Activated CD4-positive, alpha-beta T cell treated with anti-CD3 and anti-CD28 coated beads, Interleukin-10, Interleukin-2, amounts not matched to agents 100 ng/mL and 50 ng/mL, durations not matched to agents 16 hours and 8 hours (primary cell): ENCODE measurements at regions not wholly inside any gene's neighbourhood (a gene's known extent, or its start where the extent isn't known, plus 50 kb on each side); places are given as distances from the start of the nearest gene placed in this dataset.

Experiments used
- DNase-seq: peaks from one replicate; pipeline ENCODE4 v3.0.0-alpha.2; 2020

GRCh38 chr1:87226341-87226760 lies 102.3 kb upstream of the LMO4 start:
- no peak for DNase-seq

DNA sequence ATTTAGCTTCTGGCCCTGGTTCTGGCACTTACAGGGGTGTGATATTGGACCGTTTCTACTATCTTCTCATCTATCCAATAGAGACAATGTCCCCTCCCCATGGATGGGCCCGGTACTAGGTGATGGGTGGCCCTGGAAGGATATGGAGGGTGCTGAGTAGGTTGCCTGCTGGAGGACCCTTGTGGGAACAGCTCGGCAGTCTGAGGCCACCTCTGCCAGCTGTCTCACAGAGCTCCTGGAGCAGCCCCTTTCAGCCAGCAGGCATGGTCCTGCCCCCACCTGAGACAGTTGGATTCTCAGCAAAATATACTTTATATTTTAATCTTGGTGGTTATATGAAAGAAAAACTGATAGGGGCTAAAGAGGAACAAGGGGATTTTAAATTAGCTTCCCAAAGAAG lies 101.0 kb upstream of the LMO4 start:
- DNase-seq, result no peak

DNA sequence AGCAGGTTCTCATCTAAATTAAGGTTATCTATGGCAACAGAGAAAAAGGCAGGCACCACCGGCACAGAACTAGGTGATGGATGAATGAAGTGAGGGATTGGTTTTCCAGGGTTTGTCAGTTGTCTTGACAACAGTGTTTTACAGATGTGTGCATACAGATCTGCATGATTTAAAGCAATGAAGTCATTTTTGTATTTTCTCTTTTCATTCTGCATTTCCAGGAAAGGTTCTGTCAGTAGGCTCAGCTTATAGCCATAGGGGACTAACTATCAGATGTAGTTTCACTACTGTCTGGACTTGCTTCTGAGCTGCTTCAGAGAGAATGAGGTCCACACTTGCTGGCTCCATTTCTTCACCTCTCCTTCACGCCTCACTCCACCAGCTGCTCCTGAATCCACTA lies 98.2 kb upstream of the LMO4 start:
- no peak for DNase-seq

DNA sequence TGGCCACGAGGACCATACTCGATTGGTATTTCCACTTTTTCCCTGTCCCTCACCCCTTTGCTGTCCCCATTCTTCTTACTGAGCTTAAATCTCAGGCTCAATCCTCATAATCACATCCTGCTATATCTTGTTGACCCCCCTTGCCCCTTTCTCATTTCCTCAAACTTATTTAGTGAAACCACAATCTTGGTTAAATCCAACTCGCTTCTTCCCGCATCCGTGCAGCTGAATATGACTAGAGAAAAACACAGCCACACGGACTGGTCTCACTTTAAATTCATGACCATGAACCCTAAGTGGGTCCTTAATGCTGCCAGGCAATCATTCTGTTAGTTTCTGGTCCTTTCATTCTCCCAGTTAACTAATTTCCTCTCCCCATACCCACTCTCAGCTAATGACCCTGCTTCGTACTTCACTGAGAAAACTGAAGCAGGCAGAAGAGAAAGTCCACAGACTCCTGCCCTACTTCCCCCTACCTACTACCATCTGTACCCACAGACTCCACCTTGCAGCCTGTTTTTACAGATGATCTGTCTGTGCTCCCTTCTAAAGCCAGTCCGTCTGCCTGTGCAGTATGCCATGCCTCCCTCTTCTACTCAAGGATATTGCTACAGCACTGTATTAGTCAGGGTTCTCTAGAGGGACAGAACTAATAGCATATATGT lies 96.8 kb upstream of the LMO4 start:
- DNase-seq, result no peak

- DNase-seq, result peak; percentile 13
These were observed 92.1 kb upstream of the LMO4 start for GRCh38 chr1:87236585-87236984.

DNA sequence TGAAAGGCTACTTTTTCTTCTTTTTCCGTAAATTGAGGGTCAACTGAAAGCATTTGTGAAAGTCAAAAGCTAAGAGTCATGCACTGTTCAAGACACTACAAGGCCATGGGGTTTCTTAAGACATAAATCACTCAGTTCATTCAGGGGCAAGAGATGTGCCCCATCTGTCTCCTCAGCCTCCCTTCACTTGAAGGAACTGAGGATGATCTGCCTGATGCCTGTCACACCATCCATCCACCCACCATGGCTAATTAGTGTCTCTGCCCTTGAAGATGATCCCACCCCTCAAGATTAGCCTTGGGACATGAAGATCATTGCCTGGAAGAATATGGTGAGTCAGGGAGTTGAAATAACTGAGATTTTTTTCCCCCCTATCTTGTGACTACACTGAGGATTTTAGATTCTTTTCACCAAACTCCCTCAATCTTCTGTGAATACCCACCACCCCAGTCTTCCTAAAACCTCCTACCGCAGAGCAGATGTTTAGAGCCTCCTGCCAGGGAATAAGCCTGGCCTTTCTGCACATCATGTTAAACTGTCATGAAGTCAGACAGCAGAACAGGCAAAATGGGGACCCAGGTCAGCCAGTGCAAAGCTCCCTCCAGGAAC lies 88.6 kb upstream of the LMO4 start:
- no peak for DNase-seq

DNA sequence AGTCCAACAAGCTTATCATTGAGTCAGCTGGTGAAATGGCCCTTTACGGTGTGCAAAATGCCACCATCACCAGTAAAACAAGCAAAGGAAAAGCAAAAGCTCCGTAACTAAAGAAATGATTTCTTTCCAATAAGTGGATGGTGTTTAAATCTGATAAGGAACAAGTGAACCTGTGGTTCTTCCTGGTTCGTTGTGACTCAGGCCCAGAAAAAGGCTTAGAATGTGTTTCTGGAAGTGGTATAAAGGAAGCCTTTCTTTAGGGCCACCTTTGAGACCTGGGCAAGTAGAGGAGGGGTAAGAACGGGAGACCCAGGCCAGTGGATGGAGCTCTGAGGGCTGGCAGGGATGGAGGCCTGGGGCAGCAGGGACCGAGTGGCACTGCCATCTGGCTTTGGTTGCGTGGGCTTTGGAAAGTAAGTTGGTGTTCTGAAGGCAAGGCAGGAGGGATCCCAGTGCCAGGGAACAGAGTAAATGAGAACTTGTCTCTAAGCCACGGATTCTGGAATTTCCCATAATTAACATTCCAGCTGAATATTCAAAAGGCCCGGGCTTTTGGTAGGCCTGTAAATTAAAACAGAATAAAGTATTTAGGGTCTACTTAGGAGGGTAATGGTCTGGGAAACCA lies 87.9 kb upstream of the LMO4 start:
- no peak for DNase-seq

DNA sequence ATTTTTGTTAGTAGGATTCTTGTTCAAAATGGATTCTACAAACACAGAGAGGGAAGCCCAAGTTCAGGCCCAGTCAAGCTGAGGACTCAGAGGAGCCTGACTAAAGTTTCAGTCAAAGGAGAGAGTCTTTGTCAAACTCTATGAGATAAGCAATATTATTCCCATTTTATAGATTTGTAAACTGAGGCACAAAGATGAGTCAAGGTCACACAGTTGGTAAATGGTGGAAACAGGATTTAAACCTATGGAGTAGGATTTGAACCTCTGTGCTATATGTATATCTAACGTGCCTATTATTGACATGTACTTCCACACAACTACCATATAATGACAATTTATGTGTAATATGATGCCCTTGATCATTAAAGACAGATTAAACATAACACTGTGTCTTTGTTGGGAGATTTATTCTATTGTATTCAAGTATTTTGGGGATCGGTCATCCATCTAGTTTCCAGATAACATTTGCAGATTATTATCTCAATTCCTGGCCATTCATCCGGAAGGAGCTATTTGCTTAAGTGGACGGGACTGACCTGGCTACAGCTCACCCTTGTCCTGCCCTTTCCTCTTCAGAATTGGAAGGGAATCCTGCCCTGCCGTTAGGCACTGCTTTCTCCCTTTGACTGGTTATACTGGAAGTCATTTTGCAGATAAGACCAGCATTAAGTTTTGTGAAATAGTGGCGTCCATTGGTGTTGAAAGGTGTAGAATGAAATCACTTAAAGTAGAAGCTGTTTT lies 86.1 kb upstream of the LMO4 start:
- no peak for DNase-seq

GRCh38 chr1:87243573-87243972 lies 85.1 kb upstream of the LMO4 start:
- no peak for DNase-seq

DNA sequence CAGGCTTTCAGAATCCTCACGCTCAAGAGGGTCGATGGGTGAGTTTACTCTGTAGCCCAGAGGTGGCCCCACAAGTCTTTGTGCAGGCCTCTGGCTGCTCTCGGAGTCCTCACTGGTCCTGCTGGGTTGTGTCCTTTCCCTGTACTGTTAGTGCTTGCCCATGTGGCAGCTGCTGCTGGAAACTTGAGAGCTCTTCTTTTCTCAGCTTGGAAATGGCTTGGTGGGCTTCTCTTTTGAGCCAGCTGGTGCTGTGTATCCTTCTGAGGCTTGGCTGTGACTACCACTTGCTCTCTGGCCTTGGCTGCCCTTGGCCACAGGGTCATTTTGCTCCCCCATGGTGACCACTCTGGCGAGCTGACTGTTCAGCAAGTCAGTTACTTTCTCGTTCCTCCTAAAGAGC lies 82.2 kb upstream of the LMO4 start:
- DNase-seq, result no peak

DNA sequence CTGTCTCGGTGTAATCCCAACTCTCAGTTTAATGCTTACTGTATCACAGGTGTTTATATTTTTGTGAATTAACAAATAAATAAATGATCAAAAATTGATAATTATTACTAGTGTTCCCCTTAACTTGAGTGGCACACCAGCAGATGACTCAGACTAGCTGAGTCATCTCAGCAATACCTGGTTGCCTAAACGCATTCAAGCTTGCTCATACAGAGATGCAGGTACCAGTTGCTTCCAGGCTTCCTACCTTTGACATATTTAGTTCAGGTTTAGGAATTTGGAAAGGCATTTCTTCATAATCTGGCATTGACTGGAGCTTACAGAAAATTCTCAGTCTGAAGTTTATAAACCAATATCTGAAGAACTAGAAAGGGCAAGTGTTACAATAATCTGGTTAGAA lies 78.9 kb upstream of the LMO4 start:
- no peak for DNase-seq

DNA sequence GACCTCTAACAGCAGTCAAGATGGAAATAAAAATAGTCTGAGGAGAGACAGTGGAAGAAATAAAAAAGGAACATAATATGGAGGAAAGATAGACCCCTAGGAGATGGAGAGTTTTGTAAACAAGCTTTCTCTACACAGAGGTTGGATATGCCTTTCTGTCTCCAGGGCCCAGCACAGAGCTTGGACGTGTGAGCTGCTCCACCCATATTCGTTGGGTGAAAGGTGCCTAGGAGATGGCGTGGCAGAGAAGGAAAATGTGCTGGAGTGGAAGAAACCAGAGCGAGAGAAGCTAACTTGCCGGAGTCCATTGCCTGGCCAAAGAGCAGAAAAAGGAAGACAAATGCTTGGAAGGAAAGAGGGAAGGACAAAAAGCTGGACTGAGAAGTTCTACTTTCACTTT lies 78.3 kb upstream of the LMO4 start:
- DNase-seq, result no peak

DNA sequence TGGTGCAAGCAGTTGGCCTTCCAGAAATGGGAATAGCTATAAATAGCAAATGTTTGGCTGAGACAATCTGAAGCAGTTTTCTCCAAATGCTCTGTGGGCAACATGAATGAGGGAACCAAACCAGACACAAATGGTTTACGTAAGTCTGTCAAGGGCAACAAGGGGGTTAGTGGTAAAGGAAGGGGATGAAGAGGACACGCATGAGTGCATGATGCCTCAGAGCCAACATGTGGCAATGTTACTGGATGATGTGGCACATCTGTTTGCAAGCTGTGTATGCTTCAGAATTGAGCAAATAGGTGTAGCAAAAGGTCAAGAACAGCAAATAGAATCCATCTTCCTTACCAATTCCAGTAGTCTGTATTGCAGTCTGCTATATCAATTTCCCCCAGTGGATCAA lies 76.3 kb upstream of the LMO4 start:
- no peak for DNase-seq

GRCh38 chr1:87262688-87263087 lies 66.0 kb upstream of the LMO4 start:
- no peak for DNase-seq

DNA sequence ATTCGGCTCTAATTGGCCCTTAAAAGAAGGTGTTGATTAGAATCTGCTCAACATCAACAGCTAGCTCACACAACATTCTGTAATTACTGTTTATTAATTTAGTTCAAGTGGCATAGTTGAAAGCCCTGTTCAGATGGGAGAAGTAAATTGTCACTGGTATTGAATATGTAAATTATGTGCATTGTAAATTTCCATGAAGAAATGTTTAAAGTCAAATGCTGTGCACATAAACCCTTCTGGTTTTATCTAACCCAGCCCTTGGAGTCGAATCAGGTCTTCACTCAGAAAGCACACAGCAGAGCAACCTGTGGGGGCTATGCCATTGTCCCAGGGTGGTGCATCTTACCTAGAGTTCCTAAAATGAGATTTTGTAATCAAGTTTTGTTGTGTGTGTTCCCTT lies 65.4 kb upstream of the LMO4 start:
- DNase-seq, result no peak

DNA sequence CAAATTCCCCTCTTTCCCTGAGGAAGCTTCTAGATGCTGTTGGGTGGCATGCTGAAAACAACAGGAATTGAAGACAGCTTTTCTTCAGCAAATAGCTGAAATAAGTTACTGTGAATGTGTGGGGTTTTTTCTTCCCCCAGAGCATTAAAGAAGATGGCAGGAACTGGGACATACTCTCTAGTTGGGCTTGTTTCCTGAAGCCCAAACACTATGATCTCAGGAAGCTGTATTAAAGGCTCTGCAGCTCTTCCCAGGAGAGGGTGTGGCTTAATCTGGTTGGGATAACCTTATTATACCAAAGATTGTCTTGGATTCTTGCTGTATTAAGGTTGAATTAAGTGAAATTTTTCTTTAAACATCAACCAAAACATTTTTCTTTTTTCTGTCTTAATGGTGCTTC lies 64.9 kb upstream of the LMO4 start:
- DNase-seq, result no peak

DNA sequence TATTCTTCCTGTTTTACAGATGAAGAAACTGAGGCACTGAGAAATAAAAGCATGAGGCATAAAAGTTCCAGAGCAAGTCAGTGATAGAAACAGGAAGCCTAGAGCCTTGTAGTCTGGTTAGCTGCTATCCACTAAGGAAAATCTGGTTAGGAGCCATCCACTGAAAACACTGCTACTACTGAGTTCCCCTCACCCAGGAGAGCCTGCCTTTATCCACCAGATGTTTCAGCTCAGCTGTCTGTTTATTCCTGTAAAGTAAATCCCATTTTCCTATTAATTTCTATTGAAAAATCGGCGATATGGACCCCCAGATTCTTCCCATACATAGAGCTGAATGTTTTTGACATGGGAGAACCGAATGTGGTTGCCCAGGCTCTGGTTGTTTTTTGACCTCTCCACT lies 63.7 kb upstream of the LMO4 start:
- DNase-seq, result no peak

DNA sequence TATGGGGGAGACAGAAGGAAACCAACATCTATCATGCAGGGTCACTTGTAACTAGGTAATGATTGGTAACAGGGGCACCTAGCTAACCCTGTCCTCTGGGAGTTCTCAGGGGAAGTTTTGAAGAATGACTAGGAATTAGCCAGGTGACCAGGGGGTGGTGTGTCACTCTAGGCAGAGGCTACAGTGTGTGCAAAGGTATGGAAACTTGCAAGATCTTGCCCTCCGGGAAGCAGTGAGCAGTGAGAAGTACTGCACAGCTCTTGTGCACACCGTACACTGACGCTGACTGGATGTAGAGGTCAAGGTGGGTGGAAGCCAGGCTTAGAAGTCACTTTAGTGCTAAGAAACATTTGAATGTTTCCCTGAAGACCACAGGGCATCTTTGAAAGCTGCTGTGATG lies 62.9 kb upstream of the LMO4 start:
- DNase-seq, result no peak

DNA sequence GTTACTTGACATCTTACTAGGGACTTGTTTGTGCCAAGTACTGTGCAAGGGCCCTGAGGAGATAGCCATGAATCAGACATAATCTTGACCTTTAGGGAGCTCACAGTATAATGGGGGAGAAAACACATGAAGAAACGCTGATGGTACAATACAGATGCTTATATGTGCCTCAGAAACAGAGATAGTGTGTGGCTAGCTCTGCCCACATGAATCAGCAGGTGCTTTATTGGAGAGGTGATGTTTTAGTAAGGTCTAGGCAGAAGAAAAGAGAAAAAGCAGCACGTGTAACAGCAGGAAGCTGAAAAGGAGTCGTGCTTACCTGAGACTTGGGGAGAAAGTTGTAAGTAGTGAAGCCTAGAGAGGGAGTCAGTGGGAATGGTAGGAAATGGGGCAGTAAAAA lies 60.6 kb upstream of the LMO4 start:
- DNase-seq, result no peak

GRCh38 chr1:87269921-87270320 lies 58.8 kb upstream of the LMO4 start:
- DNase-seq, result no peak

GRCh38 chr1:87273291-87273690 lies 55.4 kb upstream of the LMO4 start:
- no peak for DNase-seq

GRCh38 chr1:87274851-87275250 lies 53.8 kb upstream of the LMO4 start:
- no peak for DNase-seq

DNA sequence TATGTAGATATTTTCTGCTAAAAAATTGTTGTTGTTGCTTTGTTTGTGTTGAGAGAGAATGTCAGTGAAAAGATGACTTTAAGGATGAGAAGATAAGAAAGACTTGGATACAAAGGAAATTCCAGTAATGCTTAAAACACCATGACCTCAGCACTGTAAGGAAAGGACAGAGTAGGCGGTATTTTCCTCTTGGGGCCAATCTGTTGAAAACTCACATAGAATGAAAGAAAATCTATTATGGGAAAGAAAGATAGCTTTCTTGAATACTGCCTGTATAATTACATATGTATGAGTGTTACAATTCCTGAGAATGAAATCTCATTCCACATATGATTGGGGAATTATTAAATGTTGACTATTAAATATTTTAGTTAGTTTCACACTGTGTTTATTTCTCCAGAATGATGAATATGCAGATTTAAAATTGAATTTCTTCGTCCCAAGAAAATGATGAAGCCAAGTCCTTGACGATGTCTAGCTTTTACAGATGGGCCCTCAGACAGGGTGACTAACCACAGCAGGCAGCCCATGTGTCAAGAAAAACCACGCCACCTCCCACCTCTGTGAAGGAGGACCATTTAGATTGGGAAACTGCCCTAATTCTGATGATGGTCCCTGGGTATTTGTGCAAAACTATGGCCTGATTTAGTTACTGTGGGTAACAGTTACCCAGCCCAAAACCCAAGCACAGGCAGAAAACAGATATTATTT lies 49.7 kb upstream of the LMO4 start:
- DNase-seq, result no peak
